ENCODE measurements at regions not wholly inside any gene's neighbourhood (a gene's known extent, or its start where the extent isn't known, plus 50 kb on each side); places are given as distances from the start of the nearest gene placed in this dataset.

- in situ Hi-C loops (cut with HindIII; ENCODE audit: low sequenced_read_pairs) = loop anchor here (25.0 kb wide), 2 partner anchors 229 to 621 kb away; partner anchors contain the start of gene OSR1
- no peak for DNase-seq (ENCODE audit: low read depth)
- TF ChIP-seq, protein P1, sequence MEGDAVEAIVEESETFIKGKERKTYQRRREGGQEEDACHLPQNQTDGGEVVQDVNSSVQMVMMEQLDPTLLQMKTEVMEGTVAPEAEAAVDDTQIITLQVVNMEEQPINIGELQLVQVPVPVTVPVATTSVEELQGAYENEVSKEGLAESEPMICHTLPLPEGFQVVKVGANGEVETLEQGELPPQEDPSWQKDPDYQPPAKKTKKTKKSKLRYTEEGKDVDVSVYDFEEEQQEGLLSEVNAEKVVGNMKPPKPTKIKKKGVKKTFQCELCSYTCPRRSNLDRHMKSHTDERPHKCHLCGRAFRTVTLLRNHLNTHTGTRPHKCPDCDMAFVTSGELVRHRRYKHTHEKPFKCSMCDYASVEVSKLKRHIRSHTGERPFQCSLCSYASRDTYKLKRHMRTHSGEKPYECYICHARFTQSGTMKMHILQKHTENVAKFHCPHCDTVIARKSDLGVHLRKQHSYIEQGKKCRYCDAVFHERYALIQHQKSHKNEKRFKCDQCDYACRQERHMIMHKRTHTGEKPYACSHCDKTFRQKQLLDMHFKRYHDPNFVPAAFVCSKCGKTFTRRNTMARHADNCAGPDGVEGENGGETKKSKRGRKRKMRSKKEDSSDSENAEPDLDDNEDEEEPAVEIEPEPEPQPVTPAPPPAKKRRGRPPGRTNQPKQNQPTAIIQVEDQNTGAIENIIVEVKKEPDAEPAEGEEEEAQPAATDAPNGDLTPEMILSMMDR (IDR thresholded peaks at IDR 0.05; ENCODE audit: low read depth, low read length, missing control alignments) = no peak
- no peak overlapping the region for H3K4me3 ChIP-seq (ENCODE audit: low read depth, low read length)
Observed at GRCh38 chr2:18741191-18741590, 151.8 kb upstream of the NT5C1B start.

GRCh38 chr2:18740474-18740881 lies 151.1 kb upstream of the NT5C1B start:
- TF ChIP-seq, protein P1 (IDR thresholded peaks at IDR 0.05; ENCODE audit: low read depth, low read length, missing control alignments) = no peak
- H3K4me3 ChIP-seq (ENCODE audit: low read depth, low read length) = no peak overlapping the region
- in situ Hi-C loops (cut with HindIII; ENCODE audit: low sequenced_read_pairs) = loop anchor here (25.0 kb wide), 2 partner anchors 228 to 622 kb away; partner anchors contain the start of gene OSR1
- peak; percentile 70 for DNase-seq (ENCODE audit: low read depth)

DNA sequence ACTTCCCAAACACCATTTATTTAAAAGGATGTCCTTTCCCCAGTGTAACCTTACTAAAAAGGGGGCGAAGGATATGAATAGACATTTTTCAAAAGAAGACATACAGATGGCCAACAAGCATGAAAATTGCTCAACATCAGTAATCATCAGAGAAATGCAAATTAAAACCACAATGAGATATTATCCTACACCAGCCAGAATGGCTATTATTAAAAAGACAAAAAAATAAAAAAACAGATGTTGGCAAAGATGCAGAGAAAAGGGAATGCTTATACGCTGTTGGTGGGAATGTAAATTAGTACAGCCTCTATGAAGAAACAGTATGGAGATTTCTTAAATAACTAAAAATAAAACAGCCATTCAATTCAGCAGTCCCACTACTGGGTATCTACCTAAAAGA lies 142.3 kb upstream of the NT5C1B start:
- in situ Hi-C loops (cut with HindIII; ENCODE audit: low sequenced_read_pairs) = loop anchor here (25.0 kb wide), 2 partner anchors 219 to 631 kb away; partner anchors contain the start of gene OSR1
- TF ChIP-seq, protein P1 (IDR thresholded peaks at IDR 0.05; ENCODE audit: low read depth, low read length, missing control alignments) = no peak
- H3K4me3 ChIP-seq (ENCODE audit: low read depth, low read length) = no peak overlapping the region
- no peak for DNase-seq (ENCODE audit: low read depth)

GRCh38 chr2:18724371-18725145 lies 135.2 kb upstream of the NT5C1B start:
- in situ Hi-C loops (cut with HindIII; ENCODE audit: low sequenced_read_pairs) = loop anchor here (25.0 kb wide), 2 partner anchors 212 to 638 kb away; partner anchors contain the start of gene OSR1
- no peak for DNase-seq (ENCODE audit: low read depth)
- no peak overlapping the region for H3K4me3 ChIP-seq (ENCODE audit: low read depth, low read length)
- TF ChIP-seq, protein P1 (IDR thresholded peaks at IDR 0.05; ENCODE audit: low read depth, low read length, missing control alignments) = no peak

DNA sequence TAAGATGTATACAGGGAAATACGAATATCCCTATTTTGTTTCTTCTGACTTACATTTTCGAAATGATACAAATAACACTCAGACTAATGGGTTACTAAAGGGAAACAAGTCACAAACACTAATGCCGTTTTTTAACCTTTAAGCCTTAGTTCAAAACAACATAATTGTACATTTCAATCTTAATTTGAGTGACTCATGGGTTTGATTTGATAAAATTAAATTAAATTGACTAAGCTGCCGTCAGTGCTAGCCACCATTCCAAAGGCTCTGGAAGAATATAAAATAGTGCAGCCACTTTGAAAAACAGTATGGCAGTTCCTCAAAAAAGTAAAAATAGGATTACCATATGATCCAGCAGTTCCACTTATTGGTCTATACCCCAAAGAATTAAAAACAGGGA lies 133.8 kb upstream of the NT5C1B start:
- in situ Hi-C loops (cut with HindIII; ENCODE audit: low sequenced_read_pairs) = no loop called here
- no peak for DNase-seq (ENCODE audit: low read depth)
- TF ChIP-seq, protein P1 (IDR thresholded peaks at IDR 0.05; ENCODE audit: low read depth, low read length, missing control alignments) = no peak
- no peak overlapping the region for H3K4me3 ChIP-seq (ENCODE audit: low read depth, low read length)

DNA sequence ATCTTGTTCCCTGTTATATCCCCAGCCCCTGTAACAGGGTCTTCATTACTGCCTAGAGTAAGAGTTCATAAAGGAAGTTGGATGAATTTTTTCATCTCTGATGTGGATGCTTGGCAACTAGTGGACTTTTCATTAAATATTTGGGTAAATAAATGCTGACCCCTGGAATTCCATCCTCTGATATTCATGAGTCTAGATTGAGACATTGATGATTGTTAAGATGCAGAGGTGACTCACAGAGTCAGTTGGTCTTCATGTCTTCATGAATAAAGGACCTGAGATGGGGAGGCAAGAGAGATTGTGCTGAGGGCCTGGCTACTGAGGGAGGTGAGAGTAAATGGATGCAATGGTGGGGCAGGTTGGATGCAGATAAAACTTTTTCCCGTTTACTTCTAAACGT lies 132.7 kb upstream of the NT5C1B start:
- no peak overlapping the region for H3K4me3 ChIP-seq (ENCODE audit: low read depth, low read length)
- in situ Hi-C loops (cut with HindIII; ENCODE audit: low sequenced_read_pairs) = no loop called here
- TF ChIP-seq, protein P1 (IDR thresholded peaks at IDR 0.05; ENCODE audit: low read depth, low read length, missing control alignments) = no peak
- DNase-seq (ENCODE audit: low read depth) = no peak

All from astrocyte of the cerebellum (primary cell).